Dermis microvascular lymphatic vessel endothelial cell (primary cell): ENCODE measurements at regions not wholly inside any gene's neighbourhood (a gene's known extent, or its start where the extent isn't known, plus 50 kb on each side); places are given as distances from the start of the nearest gene placed in this dataset.

Source experiments
- DNase-seq, 2 donors: peaks; one replicate each; pipeline versions ENCODE4 v3.0.0 to v3.0.0-alpha.2; 2010; ENCODE audit warnings: low read depth in 2 of 2

- no peak for DNase-seq
Measured at GRCh38 chr1:103254691-103255090, 146.4 kb upstream of the COL11A1 start.

- DNase-seq, result peak in 1 of 2 donors; percentile 14
Measured at GRCh38 chr1:103250441-103250861, 142.1 kb upstream of the COL11A1 start.

- DNase-seq, result no peak
Measured at GRCh38 chr1:103248417-103249102, 140.2 kb upstream of the COL11A1 start.

- DNase-seq, result no peak
Measured at GRCh38 chr1:103247517-103247916, 139.2 kb upstream of the COL11A1 start.

- DNase-seq, result no peak
Measured at GRCh38 chr1:103243481-103243880, 135.2 kb upstream of the COL11A1 start.

- no peak for DNase-seq
Measured at GRCh38 chr1:103239034-103239433, 130.7 kb upstream of the COL11A1 start.

GRCh38 chr1:103230061-103230460 lies 121.7 kb upstream of the COL11A1 start:
- DNase-seq, result no peak

GRCh38 chr1:103220631-103221041 lies 112.3 kb upstream of the COL11A1 start:
- no peak for DNase-seq

- no peak for DNase-seq
Measured at GRCh38 chr1:103218821-103219220, 110.5 kb upstream of the COL11A1 start.

GRCh38 chr1:103218369-103218768 lies 110.0 kb upstream of the COL11A1 start:
- DNase-seq, result no peak

GRCh38 chr1:103211073-103211472 lies 102.8 kb upstream of the COL11A1 start:
- DNase-seq, result no peak

- no peak for DNase-seq
Measured at GRCh38 chr1:103208844-103209243, 100.5 kb upstream of the COL11A1 start.

- no peak for DNase-seq
Measured at GRCh38 chr1:103199001-103199400, 90.7 kb upstream of the COL11A1 start.

- no peak for DNase-seq
Measured at GRCh38 chr1:103198076-103198475, 89.8 kb upstream of the COL11A1 start.

- no peak for DNase-seq
Measured at GRCh38 chr1:103197216-103197615, 88.9 kb upstream of the COL11A1 start.

- no peak for DNase-seq
Measured at GRCh38 chr1:103194984-103195383, 86.7 kb upstream of the COL11A1 start.

- no peak for DNase-seq
Measured at GRCh38 chr1:103194060-103194459, 85.7 kb upstream of the COL11A1 start.

GRCh38 chr1:103191327-103191726 lies 83.0 kb upstream of the COL11A1 start:
- no peak for DNase-seq

- DNase-seq, result no peak
Measured at GRCh38 chr1:103190766-103191165, 82.4 kb upstream of the COL11A1 start.

- DNase-seq, result no peak
Measured at GRCh38 chr1:103187673-103188072, 79.4 kb upstream of the COL11A1 start.

GRCh38 chr1:103180660-103181059 lies 72.3 kb upstream of the COL11A1 start:
- DNase-seq, result no peak

- DNase-seq, result no peak
Measured at GRCh38 chr1:103177108-103177775, 68.9 kb upstream of the COL11A1 start.

GRCh38 chr1:103171041-103171590 lies 62.8 kb upstream of the COL11A1 start:
- DNase-seq, result no peak
